Mucosa of descending colon (tissue), 3 donors: ENCODE measurements at regions not wholly inside any gene's neighbourhood (a gene's known extent, or its start where the extent isn't known, plus 50 kb on each side); places are given as distances from the start of the nearest gene placed in this dataset.
"Not testable (repeated sequence)": the region's sequence is repeated elsewhere in the genome, so short reads cannot be mapped to it uniquely, and the experiment has no call there.

ENCODE experiments used
- ATAC-seq: fragments of 200-7000 bp; cut with Tn5 transposase; one replicate; pipeline ENCODE4 v1.9.1; 2020; ENCODE audit warnings: mild to moderate bottlenecking, moderate library complexity
- DNase-seq, 3 donors: peaks; one replicate each; pipeline ENCODE4 v3.0.0-alpha.2; 2020
- H3K36me3 ChIP-seq: fragments of 200-600 bp; one replicate; pipeline ENCODE4 v1.8.0; 2021; ENCODE audit warnings: low read depth, mild to moderate bottlenecking
- H3K4me1 ChIP-seq: fragments of 200-600 bp; one replicate; pipeline ENCODE4 v1.8.0; 2021; ENCODE audit warnings: low read depth, mild to moderate bottlenecking
- H3K4me3 ChIP-seq: fragments of 200-600 bp; one replicate; pipeline ENCODE4 v1.8.0; 2021; ENCODE audit warnings: mild to moderate bottlenecking
- H3K9me3 ChIP-seq: fragments of 200-600 bp; one replicate; pipeline ENCODE4 v1.8.0; 2021; ENCODE audit warnings: mild to moderate bottlenecking
- CTCF ChIP-seq: fragments of 200-600 bp; IDR thresholded peaks from one replicate; pipeline ENCODE4 v1.8.0; 2022; ENCODE audit warnings: antibody characterized with exemption, mild to moderate bottlenecking
- intact Hi-C, 2 donors: fragments of 100-400 bp; cut with DNase I in 1 of 2; cut with micrococcal nuclease in 1 of 2; formaldehyde crosslinking; loops; one replicate each; pipeline versions ENCODE4 v1.11.0 to v1.11.1; 2022; cut with DNase I, micrococcal nuclease
- donor health status: DM: no; HTN: no; CAD: no; lungs with moderate emphysema.
- donor health status: DM: no; HTN: no; CAD: no.
- donor health status: DM: no; HTN: yes; CAD: no.

GRCh38 chr2:118371515-118371914 is 283.2 kb downstream of the INSIG2 start:
- Histone ChIP-seq H3K4me1 (no peaks in the 10 kb centered on the region), H3K4me3 (no peak overlapping the region), H3K9me3 (no peaks in the 10 kb centered on the region), H3K36me3 (no peaks in the 10 kb centered on the region)
- ATAC-seq: peak; percentile 33
- no peak for TF ChIP-seq CTCF
- peak in 2 of 3 donors; percentile 17 to 25 for DNase-seq
- intact Hi-C loops: no loop called here

GRCh38 chr2:118369521-118369920 is 281.2 kb downstream of the INSIG2 start:
- H3K4me1 ChIP-seq, intact Hi-C loops, H3K9me3 ChIP-seq, DNase-seq, H3K36me3 ChIP-seq, H3K4me3 ChIP-seq, ATAC-seq: not testable (repeated sequence)

DNA sequence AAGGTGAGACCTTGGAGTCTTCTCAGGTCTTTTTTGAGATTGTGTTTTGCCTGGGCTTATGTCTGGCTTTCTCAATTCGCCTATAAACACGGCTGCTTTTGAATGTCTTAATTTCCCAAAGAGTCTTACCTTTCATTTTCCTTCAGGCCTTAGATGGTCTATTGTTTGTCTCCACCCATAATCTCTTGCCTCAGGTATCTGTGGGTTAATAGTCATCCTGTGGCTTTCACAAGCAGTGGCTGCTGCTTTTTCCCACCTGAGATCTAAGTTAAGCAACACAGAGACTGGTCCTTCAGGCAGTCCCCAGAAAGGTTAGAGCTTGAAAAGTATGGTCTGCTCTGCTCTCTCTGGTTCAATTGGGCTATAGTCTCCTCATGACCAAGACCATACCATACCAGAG is 275.3 kb downstream of the INSIG2 start:
- Histone ChIP-seq H3K36me3 (no peaks in the 10 kb centered on the region), H3K9me3 (no peaks in the 10 kb centered on the region), H3K4me3 (no peak overlapping the region), H3K4me1 (no peaks in the 10 kb centered on the region)
- DNase-seq (no peak), ATAC-seq (no peak)
- intact Hi-C loops: no loop called here
- no peak for TF ChIP-seq CTCF

DNA sequence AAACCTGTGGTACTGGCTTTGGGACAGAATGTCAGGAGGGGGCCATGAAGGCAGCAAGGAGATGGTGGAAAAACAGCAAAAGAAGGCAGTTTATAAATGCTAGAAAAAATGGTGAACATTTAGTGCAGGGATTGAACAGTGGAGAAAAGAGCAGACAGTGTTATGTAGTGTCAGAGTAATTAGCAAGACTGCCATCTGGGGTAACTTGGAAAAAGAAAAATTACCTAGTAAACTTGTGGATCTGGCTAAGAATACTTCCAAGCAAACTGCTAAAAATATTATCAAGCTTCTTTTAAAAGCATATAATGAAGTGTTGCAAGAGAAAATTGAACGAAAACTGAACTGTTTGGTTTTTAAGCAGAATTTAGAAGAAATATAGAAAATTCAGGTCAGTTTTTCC is 267.8 kb downstream of the INSIG2 start:
- ATAC-seq (no peak), DNase-seq (no peak)
- Histone ChIP-seq H3K9me3 (no peaks in the 10 kb centered on the region), H3K4me3 (no peak overlapping the region), H3K4me1 (no peaks in the 10 kb centered on the region), H3K36me3 (no peaks in the 10 kb centered on the region)
- intact Hi-C loops: no loop called here
- TF ChIP-seq CTCF: no peak

- intact Hi-C loops: no loop called here
- no peak for ATAC-seq
Measured at GRCh38 chr2:118351796-118352195, 263.5 kb downstream of the INSIG2 start.

GRCh38 chr2:118350621-118351020 is 262.4 kb downstream of the INSIG2 start:
- intact Hi-C loops: no loop called here
- no peak for TF ChIP-seq CTCF

More at GRCh38 chr2:118351796-118352195, 263.5 kb downstream of the INSIG2 start:
- DNase-seq: no peak
- H3K9me3 ChIP-seq: no peaks in the 10 kb centered on the region
- H3K4me3 ChIP-seq: no peak overlapping the region
- H3K4me1 ChIP-seq: no peaks in the 10 kb centered on the region
- TF ChIP-seq CTCF: no peak
- H3K36me3 ChIP-seq: no peaks in the 10 kb centered on the region

More at GRCh38 chr2:118350621-118351020, 262.4 kb downstream of the INSIG2 start:
- ATAC-seq: no peak
- Histone ChIP-seq H3K36me3 (no peaks in the 10 kb centered on the region), H3K9me3 (no peaks in the 10 kb centered on the region), H3K4me1 (no peaks in the 10 kb centered on the region), H3K4me3 (no peak overlapping the region)
- DNase-seq: no peak
